ENCODE measurements at regions not wholly inside any gene's neighbourhood (a gene's known extent, or its start where the extent isn't known, plus 50 kb on each side); places are given as distances from the start of the nearest gene placed in this dataset.
A peak's percentile ranks its signal among the peaks of the same experiment; 100 is the strongest.

DNA sequence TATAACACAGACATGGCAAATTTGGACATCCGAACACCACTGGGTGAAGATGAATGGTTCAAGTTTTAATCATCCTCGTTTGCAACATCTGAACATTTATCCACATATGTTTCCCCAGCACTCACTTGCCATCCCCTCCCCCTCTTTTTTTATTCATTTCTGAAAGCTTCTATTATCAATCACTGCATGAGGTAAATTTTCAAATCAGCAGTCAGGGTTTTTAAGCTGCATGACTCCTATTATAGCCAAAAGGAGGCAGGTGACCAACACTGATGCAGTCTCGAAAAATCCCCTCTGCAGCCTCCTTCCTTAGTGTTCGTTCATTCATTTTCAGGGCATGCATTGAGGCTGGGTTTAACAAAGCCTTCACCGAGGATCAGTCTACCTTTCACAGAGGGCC is 530.8 kb upstream of the JARID2 start:
- no peaks in the 10 kb centered on the region for H3K9me3 ChIP-seq (ENCODE audit: control insufficient read depth, insufficient read depth, low read length)
- no peaks in the 10 kb centered on the region for H3K27me3 Mint-ChIP-seq (ENCODE audit: low read depth in 2 of 2)
- H3K4me3 ChIP-seq (ENCODE audit: low read length), result no peak overlapping the region
- H3K4me3 Mint-ChIP-seq, result no peak overlapping the region
- no peak overlapping the region for H3K27ac Mint-ChIP-seq
- H3K4me1 Mint-ChIP-seq, result peaks cover 32 to 57% of the 10 kb centered on the region in 2 donors
- H3K27me3 ChIP-seq (ENCODE audit: control insufficient read depth, insufficient read depth, low read length), result no peaks in the 10 kb centered on the region
- no peaks in the 10 kb centered on the region for H3K36me3 ChIP-seq (ENCODE audit: control insufficient read depth, insufficient read depth, low read length)
- ATAC-seq, result no peak
- 86% methylated on average over 5 of the region's 5 CpGs for WGBS (ENCODE audit: insufficient coverage)
- intact Hi-C loops (cut with micrococcal nuclease), result no loop called here
- peaks cover 44% of the 10 kb centered on the region for H3K4me1 ChIP-seq (ENCODE audit: control insufficient read depth, insufficient read depth, low read length)
- peaks cover 7% of the 10 kb centered on the region for H3K36me3 Mint-ChIP-seq
- no peak for DNase-seq
- H3K9me3 Mint-ChIP-seq, result peaks cover 2 to 4% of the 10 kb centered on the region in 2 donors
- TF ChIP-seq, protein P1, sequence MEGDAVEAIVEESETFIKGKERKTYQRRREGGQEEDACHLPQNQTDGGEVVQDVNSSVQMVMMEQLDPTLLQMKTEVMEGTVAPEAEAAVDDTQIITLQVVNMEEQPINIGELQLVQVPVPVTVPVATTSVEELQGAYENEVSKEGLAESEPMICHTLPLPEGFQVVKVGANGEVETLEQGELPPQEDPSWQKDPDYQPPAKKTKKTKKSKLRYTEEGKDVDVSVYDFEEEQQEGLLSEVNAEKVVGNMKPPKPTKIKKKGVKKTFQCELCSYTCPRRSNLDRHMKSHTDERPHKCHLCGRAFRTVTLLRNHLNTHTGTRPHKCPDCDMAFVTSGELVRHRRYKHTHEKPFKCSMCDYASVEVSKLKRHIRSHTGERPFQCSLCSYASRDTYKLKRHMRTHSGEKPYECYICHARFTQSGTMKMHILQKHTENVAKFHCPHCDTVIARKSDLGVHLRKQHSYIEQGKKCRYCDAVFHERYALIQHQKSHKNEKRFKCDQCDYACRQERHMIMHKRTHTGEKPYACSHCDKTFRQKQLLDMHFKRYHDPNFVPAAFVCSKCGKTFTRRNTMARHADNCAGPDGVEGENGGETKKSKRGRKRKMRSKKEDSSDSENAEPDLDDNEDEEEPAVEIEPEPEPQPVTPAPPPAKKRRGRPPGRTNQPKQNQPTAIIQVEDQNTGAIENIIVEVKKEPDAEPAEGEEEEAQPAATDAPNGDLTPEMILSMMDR (IDR thresholded peaks at IDR 0.05), result no peak
- no peak overlapping the region for H3K27ac ChIP-seq (ENCODE audit: low read length)

DNA sequence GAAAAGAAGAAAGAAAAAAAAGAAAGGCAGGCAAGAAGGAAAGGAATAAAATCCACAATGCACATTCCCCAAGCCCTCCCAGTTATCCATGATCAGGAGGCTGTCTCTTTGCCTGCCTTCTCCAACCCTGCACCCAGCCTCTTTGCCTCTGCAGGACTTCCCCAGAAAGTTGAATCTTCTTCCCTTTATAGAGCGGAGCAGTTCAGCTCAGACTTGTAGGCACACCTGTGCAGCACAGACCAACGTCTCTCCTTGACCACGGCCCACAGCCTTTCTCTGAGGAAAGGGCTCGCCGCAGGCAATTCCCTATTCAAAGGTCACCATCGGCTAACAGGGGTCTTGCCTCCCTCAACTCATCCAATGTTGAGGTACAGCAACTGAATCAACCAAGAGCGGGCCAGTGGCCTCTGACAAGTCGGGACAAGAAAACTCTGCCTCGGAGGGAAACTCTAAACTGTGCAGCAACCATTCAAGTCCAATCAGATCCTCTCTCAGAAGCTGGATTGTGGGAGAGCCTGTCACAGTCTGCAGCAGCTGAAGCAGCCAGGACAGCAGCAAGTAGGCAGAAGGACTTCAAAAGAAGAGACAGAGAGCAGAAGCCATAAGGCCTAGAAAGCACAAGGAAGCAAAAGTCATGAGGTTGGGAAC is 529.2 kb upstream of the JARID2 start:
- peaks cover 29 to 51% of the 10 kb centered on the region in 2 donors for H3K4me1 Mint-ChIP-seq
- no peaks in the 10 kb centered on the region for H3K36me3 ChIP-seq (ENCODE audit: control insufficient read depth, insufficient read depth, low read length)
- no peaks in the 10 kb centered on the region for H3K9me3 ChIP-seq (ENCODE audit: control insufficient read depth, insufficient read depth, low read length)
- ATAC-seq, result no peak
- peaks cover 7% of the 10 kb centered on the region for H3K36me3 Mint-ChIP-seq
- H3K27me3 ChIP-seq (ENCODE audit: control insufficient read depth, insufficient read depth, low read length), result no peaks in the 10 kb centered on the region
- TF ChIP-seq, protein P1 (IDR thresholded peaks at IDR 0.05), result no peak
- no peak overlapping the region for H3K4me3 ChIP-seq (ENCODE audit: low read length)
- H3K27me3 Mint-ChIP-seq (ENCODE audit: low read depth in 2 of 2), result no peaks in the 10 kb centered on the region
- WGBS (ENCODE audit: insufficient coverage), result 76% methylated on average over 9 of the region's 9 CpGs
- DNase-seq, result no peak
- H3K4me3 Mint-ChIP-seq, result peak overlapping the region; percentile 89
- intact Hi-C loops (cut with micrococcal nuclease), result loop anchor here (1.0 kb wide), 1 partner anchor 19 kb away; no protein-coding TSS in a partner anchor
- H3K9me3 Mint-ChIP-seq, result peaks cover 2 to 4% of the 10 kb centered on the region in 2 donors
- H3K4me1 ChIP-seq (ENCODE audit: control insufficient read depth, insufficient read depth, low read length), result peaks cover 42% of the 10 kb centered on the region
- H3K27ac Mint-ChIP-seq, result peak overlapping the region; percentile 75 to 82
- no peak overlapping the region for H3K27ac ChIP-seq (ENCODE audit: low read length)

DNA sequence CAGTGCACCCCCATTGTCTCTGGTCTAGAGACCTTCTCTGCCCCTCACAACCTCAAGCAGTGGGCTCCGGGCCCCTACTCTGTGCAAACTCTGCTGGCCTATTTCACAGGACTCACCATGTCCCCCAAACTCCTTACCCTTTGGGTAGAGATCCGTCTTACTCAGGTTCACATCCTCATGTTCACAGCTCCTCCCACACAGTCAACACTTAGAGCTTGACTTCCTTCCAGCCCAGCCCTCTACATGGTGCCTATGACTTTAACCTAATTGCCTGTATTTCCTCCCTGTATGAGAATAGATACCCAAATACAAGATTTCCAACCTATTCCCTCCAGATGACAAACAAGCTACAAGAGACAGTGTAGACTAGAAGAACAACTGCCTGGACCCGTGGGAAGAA is 528.6 kb upstream of the JARID2 start:
- H3K4me3 Mint-ChIP-seq, result peak overlapping the region; percentile 89
- H3K4me1 ChIP-seq (ENCODE audit: control insufficient read depth, insufficient read depth, low read length), result peaks cover 43% of the 10 kb centered on the region

More for the DNA sequence above, 528.6 kb upstream of the JARID2 start:
- WGBS (ENCODE audit: insufficient coverage), result 44% methylated on average over 3 of the region's 3 CpGs
- H3K36me3 ChIP-seq (ENCODE audit: control insufficient read depth, insufficient read depth, low read length), result no peaks in the 10 kb centered on the region
- peaks cover 2 to 4% of the 10 kb centered on the region in 2 donors for H3K9me3 Mint-ChIP-seq
- ATAC-seq (peak; percentile 98 to 100 (median 99)), DNase-seq (peak; percentile 33 to 65)
- peaks cover 7% of the 10 kb centered on the region for H3K36me3 Mint-ChIP-seq
- H3K27me3 Mint-ChIP-seq (ENCODE audit: low read depth in 2 of 2), result no peaks in the 10 kb centered on the region
- TF ChIP-seq, protein P1 (IDR thresholded peaks at IDR 0.05), result no peak
- H3K27me3 ChIP-seq (ENCODE audit: control insufficient read depth, insufficient read depth, low read length), result no peaks in the 10 kb centered on the region
- H3K27ac ChIP-seq (ENCODE audit: low read length), result peak overlapping the region; percentile 16
- H3K27ac Mint-ChIP-seq, result peak overlapping the region; percentile 75 to 82
- H3K4me3 ChIP-seq (ENCODE audit: low read length), result no peak overlapping the region
- no peaks in the 10 kb centered on the region for H3K9me3 ChIP-seq (ENCODE audit: control insufficient read depth, insufficient read depth, low read length)
- intact Hi-C loops (cut with micrococcal nuclease), result loop anchor here (1.0 kb wide), 1 partner anchor 18 kb away; no protein-coding TSS in a partner anchor
- H3K4me1 Mint-ChIP-seq, result peaks cover 29 to 52% of the 10 kb centered on the region in 2 donors
